NT2/D1 (cell line): ENCODE measurements at regions not wholly inside any gene's neighbourhood (a gene's known extent, or its start where the extent isn't known, plus 50 kb on each side); places are given as distances from the start of the nearest gene placed in this dataset.

Experiments
- SUZ12 ChIP-seq: IDR thresholded peaks from 2 replicates; pipeline ENCODE4 v1.6.1; 2011; ENCODE audit not compliant: insufficient read length, insufficient read depth; ENCODE audit errors: extremely low read depth
- YY1 ChIP-seq: IDR thresholded peaks from 2 replicates; pipeline ENCODE4 v1.6.1; 2011; ENCODE audit not compliant: insufficient read length, insufficient read depth
- ZNF274 ChIP-seq: IDR thresholded peaks from 2 replicates; pipeline ENCODE4 v1.6.1; 2011; ENCODE audit warnings: mild to moderate bottlenecking, low read depth, low read length

- TF ChIP-seq ZNF274 (no peak), YY1 (no peak), SUZ12 (no peak)
These were observed 963.6 kb upstream of the CNTNAP5 start for GRCh38 chr2:123061534-123061933.
